ENCODE measurements at regions not wholly inside any gene's neighbourhood (a gene's known extent, or its start where the extent isn't known, plus 50 kb on each side); places are given as distances from the start of the nearest gene placed in this dataset.
"Not testable (repeated sequence)": the region's sequence is repeated elsewhere in the genome, so short reads cannot be mapped to it uniquely, and the experiment has no call there.

GRCh38 chr4:77300996-77301395, 144.0 kb downstream of the CCNG2 start:
- FAIRE-seq; DNase-seq (ENCODE audit: low spot score in 2 of 2): not testable (repeated sequence)

GRCh38 chr4:77305766-77306165, 148.8 kb downstream of the CCNG2 start:
- DNase-seq (ENCODE audit: low spot score in 2 of 2) (no peak), FAIRE-seq (no peak)

GRCh38 chr4:77306496-77306895, 149.5 kb downstream of the CCNG2 start:
- DNase-seq (ENCODE audit: low spot score in 2 of 2) (no peak), FAIRE-seq (no peak)

- DNase-seq (ENCODE audit: low spot score in 2 of 2): peak in 1 of 2 donors; percentile 9
- FAIRE-seq: no peak
Observed at GRCh38 chr4:77308843-77309242, 151.8 kb downstream of the CCNG2 start.

- FAIRE-seq (no peak), DNase-seq (ENCODE audit: low spot score in 2 of 2) (no peak)
Observed at GRCh38 chr4:77309496-77309895, 152.5 kb downstream of the CCNG2 start.

- FAIRE-seq (no peak), DNase-seq (ENCODE audit: low spot score in 2 of 2) (no peak)
Observed at GRCh38 chr4:77310931-77311330, 153.9 kb downstream of the CCNG2 start.

- no peak for FAIRE-seq
- no peak for DNase-seq (ENCODE audit: low spot score in 2 of 2)
Observed at GRCh38 chr4:77314697-77315096, 157.7 kb downstream of the CCNG2 start.

GRCh38 chr4:77327151-77327550, 170.1 kb downstream of the CCNG2 start:
- FAIRE-seq (no peak), DNase-seq (ENCODE audit: low spot score in 2 of 2) (no peak)

- FAIRE-seq: no peak
Observed at GRCh38 chr4:77332696-77333270, 175.8 kb downstream of the CCNG2 start.

GRCh38 chr4:77336411-77337142, 179.6 kb downstream of the CCNG2 start:
- no peak for FAIRE-seq

More at GRCh38 chr4:77332696-77333270, 175.8 kb downstream of the CCNG2 start:
- DNase-seq (ENCODE audit: low spot score in 2 of 2): no peak

GRCh38 chr4:77342170-77342810, 185.3 kb downstream of the CCNG2 start:
- DNase-seq (ENCODE audit: low spot score in 2 of 2) (no peak), FAIRE-seq (no peak)

More at GRCh38 chr4:77336411-77337142, 179.6 kb downstream of the CCNG2 start:
- no peak for DNase-seq (ENCODE audit: low spot score in 2 of 2)

- no peak for DNase-seq (ENCODE audit: low spot score in 2 of 2)
- FAIRE-seq: no peak
Observed at GRCh38 chr4:77344001-77344400, 187.0 kb downstream of the CCNG2 start.

- no peak for FAIRE-seq
Observed at GRCh38 chr4:77344784-77345183, 187.8 kb downstream of the CCNG2 start.

GRCh38 chr4:77347351-77347966, 190.5 kb downstream of the CCNG2 start:
- FAIRE-seq (no peak), DNase-seq (ENCODE audit: low spot score in 2 of 2) (no peak)

More at GRCh38 chr4:77344784-77345183, 187.8 kb downstream of the CCNG2 start:
- DNase-seq (ENCODE audit: low spot score in 2 of 2): no peak

GRCh38 chr4:77348815-77349214, 191.8 kb downstream of the CCNG2 start:
- DNase-seq (ENCODE audit: low spot score in 2 of 2) (no peak), FAIRE-seq (no peak)

- no peak for FAIRE-seq
Observed at GRCh38 chr4:77349364-77349763, 192.4 kb downstream of the CCNG2 start.

GRCh38 chr4:77349796-77350195, 192.8 kb downstream of the CCNG2 start:
- no peak for FAIRE-seq
- no peak for DNase-seq (ENCODE audit: low spot score in 2 of 2)

More at GRCh38 chr4:77349364-77349763, 192.4 kb downstream of the CCNG2 start:
- no peak for DNase-seq (ENCODE audit: low spot score in 2 of 2)

- no peak for FAIRE-seq
- no peak for DNase-seq (ENCODE audit: low spot score in 2 of 2)
Observed at GRCh38 chr4:77352192-77352591, 195.2 kb downstream of the CCNG2 start.

- FAIRE-seq; DNase-seq (ENCODE audit: low spot score in 2 of 2): not testable (repeated sequence)
Observed at GRCh38 chr4:77353724-77354315, 196.8 kb downstream of the CCNG2 start.

GRCh38 chr4:77354550-77354949, 197.5 kb downstream of the CCNG2 start:
- no peak for DNase-seq (ENCODE audit: low spot score in 2 of 2)
- no peak for FAIRE-seq

- no peak for DNase-seq (ENCODE audit: low spot score in 2 of 2)
- FAIRE-seq: no peak
Observed at GRCh38 chr4:77355731-77356130, 198.7 kb downstream of the CCNG2 start.

Measured in frontal cortex (tissue), 3 donors.